Psoas muscle (tissue), 7 donors: ENCODE measurements at regions not wholly inside any gene's neighbourhood (a gene's known extent, or its start where the extent isn't known, plus 50 kb on each side); places are given as distances from the start of the nearest gene placed in this dataset.

Experiments used
- ATAC-seq, 4 donors: fragments of 200-7000 bp; cut with Tn5 transposase; one replicate each; pipeline ENCODE4 v1.9.1; 2020; ENCODE audit warnings: moderate library complexity in 3 of 4, mild to moderate bottlenecking in 2 of 4
- DNase-seq, 2 donors: peaks; one replicate each; pipeline ENCODE4 v3.0.0-alpha.2; 2020
- H3K27ac ChIP-seq: fragments of 200-600 bp; one replicate; pipeline ENCODE4 v1.8.0; 2022
- H3K27me3 ChIP-seq, 3 donors: fragments of 200-600 bp in 1 of 3; one replicate each; pipeline versions ENCODE4 v1.6.1 to v1.8.0; 2013 to 2022; ENCODE audit warnings: low read length in 2 of 3, mild to moderate bottlenecking in 2 of 3, moderate library complexity in 1 of 3; ENCODE audit not compliant: insufficient read depth in 3 of 3
- H3K36me3 ChIP-seq, 2 donors: fragments of 200-600 bp in 1 of 2; one replicate each; pipeline versions ENCODE4 v1.6.1 to v1.8.0; 2013 to 2022; ENCODE audit warnings: low read depth in 1 of 2, mild to moderate bottlenecking in 1 of 2, moderate library complexity in 1 of 2; ENCODE audit not compliant: insufficient read depth in 1 of 2
- H3K4me1 ChIP-seq: fragments of 200-600 bp; one replicate; pipeline ENCODE4 v1.8.0; 2022
- H3K4me3 ChIP-seq: fragments of 200-600 bp; one replicate; pipeline ENCODE4 v1.8.0; 2022; ENCODE audit warnings: mild to moderate bottlenecking
- H3K9me3 ChIP-seq: fragments of 200-600 bp; one replicate; pipeline ENCODE4 v1.8.0; 2022
- CTCF ChIP-seq: fragments of 200-600 bp; IDR thresholded peaks from one replicate; pipeline ENCODE4 v1.8.0; 2022; ENCODE audit warnings: antibody characterized with exemption
- WGBS, 3 donors: extraction: QIAGEN DNeasy Blood & Tissue Kit; methylation state at CpG; one replicate each; pipeline versions ENCODE4 v1.1.6 to v1.1.7; 2013; 5-methylcytosine and 5-hydroxymethylcytosine counted together
- intact Hi-C, 2 donors: fragments of 100-400 bp; cut with DNase I; formaldehyde crosslinking; loops; one replicate each; pipeline versions ENCODE4 v1.11.0 to v1.14.2; 2022
- donor health status: healthy with polysubstance abuse.
- donor health status: DM: no; HTN: no; CAD: no; lungs with moderate emphysema.
- donor health status: Bipolar disorder and iron deficiency.
- donor health status: healthy.
- donor health status: DM: yes; HTN: yes; CAD: no.
- donor health status: DM: no; HTN: no; CAD: no.
- donor health status: DM: yes; HTN: yes; CAD: no.

DNA sequence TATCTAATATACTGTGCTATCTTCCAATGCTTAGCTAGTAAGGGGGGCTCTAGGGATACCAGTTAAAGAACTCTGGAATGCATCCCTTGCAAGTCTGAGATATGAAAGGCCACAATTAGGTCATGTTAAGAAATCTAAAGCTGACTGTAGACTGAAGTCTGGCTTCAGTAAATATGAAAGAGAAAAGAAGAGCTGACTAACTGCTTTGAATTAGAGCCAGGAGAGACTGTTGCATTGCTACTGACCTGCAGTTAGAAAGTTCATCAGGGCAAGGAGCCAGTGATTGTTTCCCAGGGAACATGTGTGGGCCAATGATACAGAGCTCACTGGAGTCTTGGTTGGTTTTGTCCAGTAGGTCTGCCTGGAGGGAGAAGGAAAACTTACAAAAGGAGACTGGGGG, 472.1 kb upstream of the TNC start:
- no peak for TF ChIP-seq CTCF
- no peak for DNase-seq
- H3K4me1 ChIP-seq, result no peaks in the 10 kb centered on the region
- no peak overlapping the region for H3K4me3 ChIP-seq
- intact Hi-C loops, result loop anchor here (5.0 to 10.0 kb wide), 6 partner anchors 562 to 1272 kb away; partner anchors contain the start of gene PAPPA (in 2 of the 2)
- H3K36me3 ChIP-seq, result no peaks in the 10 kb centered on the region
- H3K27me3 ChIP-seq, result peaks cover 0 to 6% (median 2%) of the 10 kb centered on the region in 3 donors
- ATAC-seq, result no peak
- no peak overlapping the region for H3K27ac ChIP-seq
- H3K9me3 ChIP-seq, result no peaks in the 10 kb centered on the region

- Histone ChIP-seq H3K4me3 (no peak overlapping the region), H3K36me3 (no peaks in the 10 kb centered on the region), H3K9me3 (no peaks in the 10 kb centered on the region), H3K27me3 (peaks cover 0 to 8% (median 2%) of the 10 kb centered on the region in 3 donors), H3K27ac (no peak overlapping the region), H3K4me1 (no peaks in the 10 kb centered on the region)
- peak; percentile 33 for TF ChIP-seq CTCF
- intact Hi-C loops, result loop anchor here (5.0 to 10.0 kb wide), 6 partner anchors 561 to 1271 kb away; partner anchors contain the start of gene PAPPA (in 2 of the 2)
- DNase-seq, result peak; percentile 60 to 71
- ATAC-seq, result peak; percentile 79 to 98 (median 98)
- 3 to 11% (median 5%) methylated on average over 4 of the region's 4 CpGs for WGBS, 3 donors
Observed at GRCh38 chr9:115591584-115591984, 473.6 kb upstream of the TNC start.

- H3K27me3 ChIP-seq, result peaks cover 0 to 8% (median 2%) of the 10 kb centered on the region in 3 donors
- peak; percentile 76 for TF ChIP-seq CTCF
- no peaks in the 10 kb centered on the region for H3K4me1 ChIP-seq
- H3K36me3 ChIP-seq, result no peaks in the 10 kb centered on the region
- no peak overlapping the region for H3K4me3 ChIP-seq
- no peaks in the 10 kb centered on the region for H3K9me3 ChIP-seq
- 6 to 8% (median 7%) methylated on average over 4 of the region's 4 CpGs for WGBS, 3 donors
- intact Hi-C loops, result loop anchor here (5.0 to 10.0 kb wide), 6 partner anchors 559 to 1269 kb away; partner anchors contain the start of gene PAPPA (in 2 of the 2)
- no peak for DNase-seq
- no peak overlapping the region for H3K27ac ChIP-seq
- peak in 2 of 4 donors; percentile 48 to 64 for ATAC-seq
Observed at GRCh38 chr9:115593587-115594091, 475.7 kb upstream of the TNC start.

GRCh38 chr9:115594557-115594956, 476.6 kb upstream of the TNC start:
- DNase-seq, result no peak
- Histone ChIP-seq H3K36me3 (no peaks in the 10 kb centered on the region), H3K4me3 (no peak overlapping the region), H3K9me3 (no peaks in the 10 kb centered on the region), H3K27ac (no peak overlapping the region), H3K27me3 (peaks cover 0 to 8% (median 2%) of the 10 kb centered on the region in 3 donors), H3K4me1 (no peaks in the 10 kb centered on the region)
- no peak for ATAC-seq
- TF ChIP-seq CTCF, result no peak
- intact Hi-C loops, result loop anchor here (5.0 to 10.0 kb wide), 6 partner anchors 558 to 1268 kb away; partner anchors contain the start of gene PAPPA (in 2 of the 2)
- WGBS, 3 donors, result 44 to 77% (median 67%) methylated on average over 1 of the region's 1 CpG
